ENCODE measurements at regions not wholly inside any gene's neighbourhood (a gene's known extent, or its start where the extent isn't known, plus 50 kb on each side); places are given as distances from the start of the nearest gene placed in this dataset.

- H3K4me3 ChIP-seq (ENCODE audit: low read depth in 2 of 2, low read length in 2 of 2): no peak overlapping the region
- intact Hi-C loops (cut with micrococcal nuclease; ENCODE audit: unreplicated experiment) (no loop called here), in situ Hi-C loops (cut with HindIII; ENCODE audit: low pct_unique_long_range_greater_than_20kb, low sequenced_read_pairs) (no loop called here)
- no peaks in the 10 kb centered on the region for H3K9me3 ChIP-seq (ENCODE audit: control insufficient read depth, insufficient read depth, low read depth, low read length)
- H3K27ac ChIP-seq (ENCODE audit: low read length): no peak overlapping the region
- DNase-seq (ENCODE audit: low read depth, low spot score) (no peak), ATAC-seq (no peak)
- ChIA-PET CTCF (no interaction called here), POLR2A (no interaction called here)
- no peaks in the 10 kb centered on the region for H3K4me1 ChIP-seq (ENCODE audit: control insufficient read depth, insufficient read depth, low read length)
- no peaks in the 10 kb centered on the region for H3K27me3 ChIP-seq (ENCODE audit: control insufficient read depth, insufficient read depth, low read length)
- TF ChIP-seq CTCF (IDR thresholded peaks at IDR 0.05): no peak
- TF ChIP-seq POLR2AphosphoS5 (IDR thresholded peaks at IDR 0.05; ENCODE audit: low read depth, low read length): no peak
- TF ChIP-seq SIN3A (IDR thresholded peaks at IDR 0.05; ENCODE audit: borderline replicate concordance, insufficient read depth, low read depth, low read length): no peak
- TF ChIP-seq REST (IDR thresholded peaks at IDR 0.05; ENCODE audit: insufficient read depth in 1 of 2, low read depth in 2 of 2, low read length in 1 of 2): no peak
- TF ChIP-seq TCF7L2 (IDR thresholded peaks at IDR 0.05; ENCODE audit: low read depth, low read length): no peak
- no peaks in the 10 kb centered on the region for H3K36me3 ChIP-seq (ENCODE audit: control insufficient read depth, insufficient read depth, low read length)
- BruUV-seq (replicated peaks): no TSS peak
Observed at GRCh38 chr4:22959483-22959882, 266.7 kb downstream of the GBA3 start.

GRCh38 chr4:22957774-22958309, 265.1 kb downstream of the GBA3 start:
- no TSS peak for BruUV-seq (replicated peaks)
- intact Hi-C loops (cut with micrococcal nuclease; ENCODE audit: unreplicated experiment): no loop called here

More at GRCh38 chr4:22957774-22958309, 265.1 kb downstream of the GBA3 start:
- no peak for ATAC-seq
- TF ChIP-seq SIN3A (IDR thresholded peaks at IDR 0.05; ENCODE audit: borderline replicate concordance, insufficient read depth, low read depth, low read length) (no peak), CTCF (IDR thresholded peaks at IDR 0.05) (no peak), TCF7L2 (IDR thresholded peaks at IDR 0.05; ENCODE audit: low read depth, low read length) (no peak), POLR2AphosphoS5 (IDR thresholded peaks at IDR 0.05; ENCODE audit: low read depth, low read length) (no peak), REST (IDR thresholded peaks at IDR 0.05; ENCODE audit: insufficient read depth in 1 of 2, low read depth in 2 of 2, low read length in 1 of 2) (no peak)
- Histone ChIP-seq H3K9me3 (ENCODE audit: control insufficient read depth, insufficient read depth, low read depth, low read length) (no peaks in the 10 kb centered on the region), H3K27me3 (ENCODE audit: control insufficient read depth, insufficient read depth, low read length) (no peaks in the 10 kb centered on the region), H3K4me1 (ENCODE audit: control insufficient read depth, insufficient read depth, low read length) (no peaks in the 10 kb centered on the region), H3K27ac (ENCODE audit: low read length) (no peak overlapping the region), H3K36me3 (ENCODE audit: control insufficient read depth, insufficient read depth, low read length) (no peaks in the 10 kb centered on the region), H3K4me3 (ENCODE audit: low read depth in 2 of 2, low read length in 2 of 2) (no peak overlapping the region)
- ChIA-PET CTCF (no interaction called here), POLR2A (no interaction called here)
- in situ Hi-C loops (cut with HindIII; ENCODE audit: low pct_unique_long_range_greater_than_20kb, low sequenced_read_pairs): no loop called here
- DNase-seq (ENCODE audit: low read depth, low spot score): no peak
